HG03280 (cell line): ENCODE measurements at regions not wholly inside any gene's neighbourhood (a gene's known extent, or its start where the extent isn't known, plus 50 kb on each side); places are given as distances from the start of the nearest gene placed in this dataset.
A peak's percentile ranks its signal among the peaks of the same experiment; 100 is the strongest.

Experiments
- ATAC-seq: cut with Tn5 transposase; IDR thresholded peaks from one replicate; pipeline ENCODE4 v1.9.1; 2021; ENCODE audit warnings: mild to moderate bottlenecking, moderate library complexity; ENCODE audit not compliant: unreplicated experiment

DNA sequence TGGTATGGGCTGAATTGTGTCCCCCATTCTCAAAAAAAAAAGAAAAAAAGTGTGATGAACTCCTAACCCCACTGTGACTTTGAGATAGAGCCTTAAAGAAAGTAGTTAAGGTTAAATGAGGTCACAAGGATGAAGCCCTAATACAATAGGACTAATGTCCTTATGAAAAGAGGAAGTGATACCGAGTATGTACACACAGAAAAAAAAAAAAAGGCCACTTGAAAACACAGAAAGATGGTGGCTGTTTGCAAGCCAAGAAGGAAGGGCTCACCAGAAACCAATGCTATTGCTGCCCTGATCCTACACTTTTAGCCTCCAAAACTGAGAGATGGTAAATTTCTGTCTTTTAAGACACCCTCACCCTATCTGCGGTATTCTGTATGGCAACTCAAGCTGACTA lies 955.6 kb downstream of the PCDH17 start:
- peak; percentile 88 for ATAC-seq

DNA sequence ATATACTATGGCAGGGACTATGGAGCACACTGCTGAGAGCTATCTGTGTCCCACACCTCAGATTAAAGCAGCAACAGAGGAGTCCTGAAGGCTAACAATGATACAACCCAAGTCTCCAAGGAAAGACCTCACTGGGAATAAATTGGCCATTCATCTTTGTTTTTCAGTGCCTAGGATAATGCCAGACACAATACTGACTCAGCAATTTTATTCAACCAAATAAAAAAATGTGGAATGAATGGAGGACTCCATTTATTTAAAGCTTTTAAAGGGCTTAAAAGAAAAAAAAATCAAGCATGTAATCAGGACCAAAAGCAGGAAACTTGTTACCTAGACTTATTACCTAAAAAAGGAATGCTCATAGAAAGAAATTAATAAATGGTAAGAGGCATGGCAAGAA lies 960.5 kb downstream of the PCDH17 start:
- ATAC-seq, result no peak

DNA sequence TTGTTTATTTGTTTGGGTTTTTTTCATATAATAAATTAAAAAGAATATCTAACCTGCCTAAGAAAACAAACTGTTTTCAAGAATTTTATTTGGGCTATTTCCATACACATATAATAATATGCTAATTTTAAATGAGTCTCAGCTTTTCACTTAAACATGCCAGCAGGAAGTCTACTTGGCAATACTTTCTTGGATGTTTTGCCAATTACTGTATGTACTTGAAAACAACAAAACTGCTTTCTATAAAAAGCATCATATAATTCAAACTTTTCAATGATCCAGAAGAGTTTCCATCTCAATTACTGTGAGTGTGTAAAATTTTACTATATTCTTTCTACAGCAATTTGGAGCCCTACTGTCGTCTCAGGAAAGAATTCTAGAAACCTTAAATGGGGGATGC lies 961.2 kb downstream of the PCDH17 start:
- ATAC-seq, result no peak

- ATAC-seq, result no peak
These were observed 963.4 kb downstream of the PCDH17 start for GRCh38 chr13:58594747-58595600.

- ATAC-seq, result no peak
These were observed 966.0 kb downstream of the PCDH17 start for GRCh38 chr13:58597552-58597951.

DNA sequence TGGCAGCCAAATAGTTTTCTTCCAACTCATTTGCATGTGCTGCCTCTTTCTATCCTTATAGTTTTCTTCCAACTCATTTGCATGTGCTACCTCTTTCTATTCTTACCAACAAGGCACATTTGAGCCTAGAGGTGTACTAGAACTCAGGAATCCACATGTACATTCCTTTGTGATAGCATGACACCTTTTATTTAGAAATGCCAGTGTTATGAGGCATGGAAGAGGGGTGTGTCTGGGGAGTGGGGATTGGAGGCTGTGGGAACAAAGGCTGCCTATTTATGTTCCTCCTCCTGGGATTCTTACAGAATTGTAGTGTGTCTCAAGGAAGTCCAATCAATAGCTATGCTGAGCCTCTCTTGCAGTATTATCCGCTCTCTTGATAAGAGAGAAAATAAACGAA lies 966.7 kb downstream of the PCDH17 start:
- ATAC-seq, result no peak

DNA sequence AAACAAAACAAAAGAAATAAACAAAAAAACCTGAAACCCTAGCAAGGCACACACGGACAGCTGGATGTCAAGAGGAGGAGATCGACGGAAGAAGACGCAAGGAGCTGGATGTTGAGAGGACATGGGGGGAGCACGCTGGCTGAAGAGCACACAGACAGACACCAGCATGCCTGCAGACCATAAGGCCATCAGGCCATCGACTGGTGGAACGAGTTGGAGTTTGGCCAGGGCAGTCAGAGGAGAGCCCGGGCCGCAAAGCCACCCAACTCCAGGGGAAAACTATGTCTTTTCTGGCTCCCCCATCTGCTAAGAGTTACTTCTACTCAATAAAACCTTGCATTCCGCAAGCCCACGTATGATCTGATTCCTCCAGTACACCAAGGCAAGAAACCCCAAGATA lies 979.6 kb downstream of the PCDH17 start:
- ATAC-seq, result no peak

GRCh38 chr13:58617880-58618665 lies 986.5 kb downstream of the PCDH17 start:
- no peak for ATAC-seq

- no peak for ATAC-seq
These were observed 988.0 kb downstream of the PCDH17 start for GRCh38 chr13:58619396-58620113.

DNA sequence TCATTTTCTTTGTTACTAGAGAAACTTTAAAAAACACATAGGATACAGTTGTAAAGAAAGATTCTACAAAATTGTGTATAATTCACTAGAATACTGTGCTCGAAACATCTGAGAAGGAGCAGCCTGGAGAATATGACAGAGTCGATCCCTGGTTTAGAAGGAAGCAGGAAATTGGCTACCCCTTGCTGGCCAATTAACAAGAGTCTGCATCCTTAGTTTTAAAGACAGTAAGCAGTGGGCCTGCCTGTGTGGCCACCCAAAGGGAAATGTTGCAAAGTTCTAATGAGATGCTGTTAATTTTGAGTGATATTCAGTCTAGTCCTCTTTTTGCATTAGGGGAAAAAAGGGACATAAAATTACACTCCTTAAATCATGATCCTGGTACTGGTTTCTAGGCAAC lies 988.6 kb downstream of the PCDH17 start:
- no peak for ATAC-seq

- ATAC-seq, result no peak
These were observed 994.3 kb downstream of the PCDH17 start for GRCh38 chr13:58625703-58626389.

GRCh38 chr13:58630794-58631193 lies 999.2 kb downstream of the PCDH17 start:
- no peak for ATAC-seq

- no peak for ATAC-seq
These were observed 1001.7 kb downstream of the PCDH17 start for GRCh38 chr13:58633226-58633625.

DNA sequence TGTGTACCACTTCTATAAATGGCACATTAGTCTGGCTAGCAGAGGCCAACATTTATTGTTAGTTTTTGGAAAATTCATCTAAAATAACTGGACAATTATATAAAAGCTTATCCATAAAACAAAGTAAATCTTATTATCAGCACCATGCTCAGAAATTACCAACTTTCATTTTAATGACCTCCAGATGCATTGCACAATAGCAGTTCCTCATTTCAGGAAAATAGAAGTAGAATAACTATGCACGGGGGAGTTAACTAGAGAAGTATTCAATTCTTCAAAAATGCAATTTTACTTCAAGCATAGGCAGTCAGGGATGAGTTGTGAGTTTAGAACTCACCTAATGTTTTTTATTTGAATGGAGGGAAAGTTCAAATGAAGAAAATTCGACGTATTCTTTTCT lies 1023.5 kb downstream of the PCDH17 start:
- ATAC-seq, result no peak

DNA sequence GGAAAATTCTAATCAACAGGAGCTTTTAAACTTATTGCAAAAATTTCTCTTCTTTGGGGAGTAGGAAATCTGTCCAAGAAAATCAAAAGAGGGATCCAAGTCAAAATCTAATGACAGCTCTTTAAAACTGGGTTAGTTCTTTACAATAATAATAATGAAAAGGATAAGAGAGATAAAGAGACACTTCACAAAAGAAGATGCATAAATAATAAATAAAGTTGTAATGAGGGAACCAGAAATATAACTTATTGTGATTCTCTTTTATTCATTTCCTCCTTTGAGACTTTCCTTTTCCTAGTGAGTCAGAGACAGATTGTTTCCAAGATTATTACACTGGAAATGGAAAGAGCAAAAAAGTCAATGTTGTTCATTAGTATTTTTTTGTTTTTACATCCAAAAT lies 1029.3 kb downstream of the PCDH17 start:
- ATAC-seq, result no peak

- ATAC-seq, result no peak
These were observed 1034.8 kb downstream of the PCDH17 start for GRCh38 chr13:58666331-58666730.

DNA sequence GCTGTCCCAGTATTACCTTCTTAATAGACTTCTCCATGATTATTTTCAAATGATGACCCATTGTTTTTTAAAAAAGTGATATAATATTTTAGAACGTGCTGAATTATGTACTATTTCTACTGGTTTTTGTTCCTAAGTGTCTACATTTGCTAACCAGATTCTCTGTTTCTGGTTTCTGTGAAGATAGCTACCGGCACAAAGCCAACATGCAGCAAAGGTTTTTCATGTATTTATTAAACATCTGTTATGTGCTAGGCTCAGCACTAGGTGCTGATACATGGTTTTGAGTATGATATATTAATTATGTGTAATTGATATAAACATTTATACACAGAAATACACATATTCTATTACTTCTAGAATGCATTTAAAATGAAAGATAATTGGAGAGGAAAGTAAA lies 1035.6 kb downstream of the PCDH17 start:
- ATAC-seq, result no peak

DNA sequence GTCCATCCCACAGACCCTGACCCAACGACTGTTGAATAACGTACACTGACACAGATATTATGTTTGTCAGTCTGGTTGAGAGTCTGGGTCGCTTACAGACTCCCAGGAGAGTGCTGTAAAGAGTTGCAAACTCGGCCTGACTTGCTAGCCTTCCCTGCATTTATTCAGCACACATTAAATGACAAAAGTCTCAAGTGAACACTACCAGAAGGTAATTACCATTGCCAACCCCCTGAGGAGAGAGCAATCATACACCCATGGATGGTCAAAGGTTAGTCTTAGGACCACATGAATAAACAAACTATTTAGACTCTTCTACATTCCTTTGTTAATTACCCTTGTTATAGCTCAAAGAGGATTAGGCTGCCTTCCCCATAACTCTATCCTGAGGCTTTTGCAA lies 1048.6 kb downstream of the PCDH17 start:
- no peak for ATAC-seq

GRCh38 chr13:58682616-58683015 lies 1051.1 kb downstream of the PCDH17 start:
- ATAC-seq, result no peak

- no peak for ATAC-seq
These were observed 1055.6 kb downstream of the PCDH17 start for GRCh38 chr13:58687148-58687547.

DNA sequence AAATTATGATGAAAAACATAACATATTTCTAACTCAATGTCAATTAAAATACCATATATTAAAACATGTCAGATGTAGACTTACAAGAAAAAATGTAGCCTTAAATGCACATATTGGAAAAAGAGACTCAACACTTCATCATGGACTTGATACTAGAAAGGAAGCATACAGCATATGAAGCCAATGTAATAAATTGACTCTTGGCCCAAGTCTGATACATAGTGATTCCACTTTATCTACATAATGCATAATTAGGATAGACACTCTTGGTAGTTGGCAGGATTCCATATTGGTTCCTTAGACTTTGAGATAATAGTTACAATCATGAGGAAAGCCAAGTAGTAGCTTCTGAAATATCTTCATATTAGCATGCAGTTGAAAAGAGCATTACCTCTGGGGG lies 1067.0 kb downstream of the PCDH17 start:
- ATAC-seq, result no peak
